CD14-positive monocyte (primary cell): ENCODE measurements at regions not wholly inside any gene's neighbourhood (a gene's known extent, or its start where the extent isn't known, plus 50 kb on each side); places are given as distances from the start of the nearest gene placed in this dataset.

Source experiments
- DNase-seq, 3 donors: peaks; one replicate each; pipeline ENCODE4 v3.0.0-alpha.2; 2011 to 2022
- H2AFZ ChIP-seq: 2 replicates; pipeline ENCODE4 v1.6.0; 2012; ENCODE audit warnings: mild to moderate bottlenecking, low read depth, low read length, inconsistent platforms; ENCODE audit not compliant: insufficient read depth, poor library complexity, severe bottlenecking
- H3K27ac ChIP-seq, 2 donors: 1 replicate in 1 of 2; 2 replicates in 1 of 2; pipeline ENCODE4 v1.5.1; 2012 to 2013; ENCODE audit warnings: low read length in 2 of 2, control low read depth in 1 of 2, inconsistent platforms in 1 of 2, low read depth in 1 of 2, mild to moderate bottlenecking in 1 of 2
- H3K27me3 ChIP-seq, 2 donors: one replicate each; pipeline versions ENCODE4 v1.6.0 to v1.6.1; 2011 to 2013; ENCODE audit warnings: low read length in 2 of 2; ENCODE audit not compliant: control insufficient read depth in 2 of 2, insufficient read depth in 2 of 2
- H3K36me3 ChIP-seq, 2 donors: replicated peaks in 1 of 2; 1 replicate in 1 of 2; 2 replicates in 1 of 2; pipeline versions ENCODE4 v1.5.1 to v1.6.1; 2012 to 2013; ENCODE audit warnings: low read length in 2 of 2, control low read depth in 1 of 2, inconsistent platforms in 1 of 2, mild to moderate bottlenecking in 1 of 2; ENCODE audit not compliant: insufficient read depth in 2 of 2, control insufficient read depth in 1 of 2
- H3K4me1 ChIP-seq, 2 donors: 1 replicate in 1 of 2; 2 replicates in 1 of 2; pipeline versions ENCODE4 v1.5.1 to v1.6.1; 2012 to 2013; ENCODE audit warnings: low read length in 2 of 2, control low read depth in 1 of 2, inconsistent platforms in 1 of 2, mild to moderate bottlenecking in 1 of 2, moderate library complexity in 1 of 2; ENCODE audit not compliant: insufficient read depth in 2 of 2, control insufficient read depth in 1 of 2
- H3K4me2 ChIP-seq: replicated peaks from 2 replicates; pipeline ENCODE3; 2012; ENCODE audit warnings: low read length, moderate library complexity, mild to moderate bottlenecking; ENCODE audit not compliant: poor library complexity, severe bottlenecking; ENCODE audit errors: extremely low read depth
- H3K4me3 ChIP-seq, 3 experiments: fragments of 200-600 bp in 1 of 3; sonication (generic) in 1 of 3; replicated peaks in 1 of 3; 1 replicate in 2 of 3; 2 replicates in 1 of 3; pipeline ENCODE4 v1.5.1; 2011 to 2013; ENCODE audit warnings: low read length in 3 of 3, mild to moderate bottlenecking in 3 of 3, control low read depth in 2 of 3, low read depth in 2 of 3, inconsistent platforms in 1 of 3, moderate library complexity in 1 of 3
- H3K79me2 ChIP-seq: 2 replicates; pipeline ENCODE4 v1.6.0; 2012; ENCODE audit warnings: mild to moderate bottlenecking, control low read depth, inconsistent platforms, low read length, moderate library complexity; ENCODE audit not compliant: insufficient read depth
- H3K9ac ChIP-seq: 2 replicates; pipeline ENCODE4 v1.6.0; 2017; ENCODE audit warnings: low read length, mild to moderate bottlenecking; ENCODE audit not compliant: insufficient read depth, poor library complexity, severe bottlenecking
- H3K9me3 ChIP-seq, 2 donors: replicated peaks in 1 of 2; 1 replicate in 1 of 2; 2 replicates in 1 of 2; pipeline versions ENCODE4 v1.5.1 to v1.6.1; 2012 to 2013; ENCODE audit warnings: low read length in 2 of 2, control low read depth in 1 of 2; ENCODE audit not compliant: control insufficient read depth in 1 of 2, insufficient read depth in 1 of 2
- H4K20me1 ChIP-seq: 2 replicates; pipeline ENCODE4 v1.6.0; 2012; ENCODE audit warnings: mild to moderate bottlenecking, low read length, control low read depth, moderate library complexity; ENCODE audit not compliant: insufficient read depth
- H3K27ac Mint-ChIP-seq, 7 donors: one replicate each; pipeline ENCODE4 v1.8.0; 2020; ENCODE audit warnings: mild to moderate bottlenecking in 7 of 7, mixed read lengths in 7 of 7, moderate library complexity in 6 of 7, inconsistent platforms in 2 of 7
- H3K27me3 Mint-ChIP-seq, 3 donors: one replicate each; pipeline ENCODE4 v1.8.0; 2021 to 2022; ENCODE audit warnings: low read depth in 3 of 3, mild to moderate bottlenecking in 3 of 3, mixed read lengths in 3 of 3, moderate library complexity in 3 of 3, inconsistent platforms in 1 of 3
- H3K36me3 Mint-ChIP-seq, 2 donors: one replicate each; pipeline ENCODE4 v1.8.0; 2020; ENCODE audit warnings: mixed read lengths in 2 of 2, inconsistent platforms in 1 of 2, mild to moderate bottlenecking in 1 of 2
- H3K4me1 Mint-ChIP-seq: one replicate; pipeline ENCODE4 v1.8.0; 2020; ENCODE audit warnings: mild to moderate bottlenecking, mixed read lengths
- H3K4me3 Mint-ChIP-seq, 2 donors: one replicate each; pipeline ENCODE4 v1.8.0; 2020; ENCODE audit warnings: mild to moderate bottlenecking in 2 of 2, mixed read lengths in 2 of 2, moderate library complexity in 1 of 2
- H3K9me3 Mint-ChIP-seq, 7 donors: one replicate each; pipeline ENCODE4 v1.8.0; 2020 to 2022; ENCODE audit warnings: mixed read lengths in 7 of 7, mild to moderate bottlenecking in 6 of 7, moderate library complexity in 6 of 7, inconsistent platforms in 2 of 7
- CTCF ChIP-seq: fragments of 200-600 bp; IDR thresholded peaks from one replicate; pipeline ENCODE4 v1.8.0; 2022; ENCODE audit warnings: antibody characterized with exemption, mild to moderate bottlenecking
- WGBS: methylation state at CpG from one replicate; pipeline ENCODE4 v1.1.5; 2013; ENCODE audit warnings: missing lambda C conversion rate; ENCODE audit not compliant: insufficient coverage; 5-methylcytosine and 5-hydroxymethylcytosine counted together
- intact Hi-C, 2 donors: fragments of 100-400 bp; cut with micrococcal nuclease; formaldehyde crosslinking; loops; one replicate each; pipeline versions ENCODE4 v1.15.0 to v1.15.1; 2023

GRCh38 chr6:169153401-169153800, 100.2 kb downstream of the THBS2 start:
- WGBS = 100% methylated on average over 1 of the region's 4 CpGs
- no peak overlapping the region for H3K4me3 Mint-ChIP-seq
- no peaks in the 10 kb centered on the region for H3K79me2 ChIP-seq
- no peaks in the 10 kb centered on the region for H4K20me1 ChIP-seq
- H3K9me3 ChIP-seq = peaks cover 0 to 8% of the 10 kb centered on the region in 2 donors
- H3K36me3 Mint-ChIP-seq = no peaks in the 10 kb centered on the region
- no peak overlapping the region for H3K4me2 ChIP-seq
- H3K27me3 ChIP-seq = no peaks in the 10 kb centered on the region
- H3K27ac ChIP-seq = no peak overlapping the region
- no peak overlapping the region for H3K9ac ChIP-seq
- H3K4me1 ChIP-seq = no peaks in the 10 kb centered on the region
- peaks cover 0 to 3% (median 1%) of the 10 kb centered on the region in 3 donors for H3K27me3 Mint-ChIP-seq
- H3K27ac Mint-ChIP-seq = no peak overlapping the region
- TF ChIP-seq CTCF = no peak
- peaks cover 4 to 21% (median 13%) of the 10 kb centered on the region in 7 donors for H3K9me3 Mint-ChIP-seq
- intact Hi-C loops = no loop called here
- no peak for DNase-seq
- H2AFZ ChIP-seq = no peak overlapping the region
- H3K4me1 Mint-ChIP-seq = no peaks in the 10 kb centered on the region
- H3K36me3 ChIP-seq = no peaks in the 10 kb centered on the region
- no peak overlapping the region for H3K4me3 ChIP-seq

GRCh38 chr6:169146521-169146920, 107.1 kb downstream of the THBS2 start:
- Mint-ChIP-seq H3K4me1 (peaks cover 6% of the 10 kb centered on the region), H3K27ac (peak overlapping the region in 1 of 7 donors; percentile 0), H3K9me3 (peaks cover 4 to 18% (median 9%) of the 10 kb centered on the region in 7 donors), H3K36me3 (no peaks in the 10 kb centered on the region), H3K4me3 (no peak overlapping the region), H3K27me3 (peaks cover 0 to 2% (median 0%) of the 10 kb centered on the region in 3 donors)
- no peak overlapping the region for H3K4me2 ChIP-seq
- intact Hi-C loops = no loop called here
- H3K27ac ChIP-seq = no peak overlapping the region
- no peak for TF ChIP-seq CTCF
- H3K79me2 ChIP-seq = no peaks in the 10 kb centered on the region
- no peaks in the 10 kb centered on the region for H3K27me3 ChIP-seq
- H3K9me3 ChIP-seq = peaks cover 0 to 3% of the 10 kb centered on the region in 2 donors
- H2AFZ ChIP-seq = no peak overlapping the region
- H4K20me1 ChIP-seq = no peaks in the 10 kb centered on the region
- no peaks in the 10 kb centered on the region for H3K36me3 ChIP-seq
- H3K4me1 ChIP-seq = peaks cover 0 to 9% of the 10 kb centered on the region in 2 donors
- 71% methylated on average over 1 of the region's 2 CpGs for WGBS
- H3K9ac ChIP-seq = no peak overlapping the region
- DNase-seq = no peak
- H3K4me3 ChIP-seq = no peak overlapping the region
